ENCODE measurements at regions not wholly inside any gene's neighbourhood (a gene's known extent, or its start where the extent isn't known, plus 50 kb on each side); places are given as distances from the start of the nearest gene placed in this dataset.
A peak's percentile ranks its signal among the peaks of the same experiment; 100 is the strongest.

GRCh38 chr12:91845365-91845764 is 300.3 kb downstream of the BTG1 start:
- no peak overlapping the region for H3K27ac Mint-ChIP-seq
- no peak overlapping the region for H3K4me3 Mint-ChIP-seq
- no peak overlapping the region for H3K4me3 ChIP-seq (ENCODE audit: low read length in 2 of 2)
- peaks cover 0 to 19% (median 16%) of the 10 kb centered on the region in 8 donors for H3K9me3 Mint-ChIP-seq
- DNase-seq = no peak
- POLR2A ChIA-PET (ENCODE audit: partially characterized antibody) = no interaction called here
- no peaks in the 10 kb centered on the region for H3K27me3 Mint-ChIP-seq
- no peak overlapping the region for H3K27ac ChIP-seq (ENCODE audit: low read depth, low read length)
- CTCF ChIA-PET (ENCODE audit: partially characterized antibody) = no interaction called here
- intact Hi-C loops (cut with micrococcal nuclease) = no loop called here
- H3K36me3 Mint-ChIP-seq = no peaks in the 10 kb centered on the region
- no peaks in the 10 kb centered on the region for H3K36me3 ChIP-seq (ENCODE audit: insufficient read depth, low read length)
- no peaks in the 10 kb centered on the region for H3K27me3 ChIP-seq (ENCODE audit: insufficient read depth, low read length)
- H3K9me3 ChIP-seq (ENCODE audit: control insufficient read depth in 1 of 2, low read length in 2 of 2) = no peaks in the 10 kb centered on the region
- no peaks in the 10 kb centered on the region for H3K4me1 ChIP-seq (ENCODE audit: insufficient read depth, low read length)
- peaks cover 0 to 1% (median 0%) of the 10 kb centered on the region in 4 donors for H3K4me1 Mint-ChIP-seq

- Histone ChIP-seq H3K27ac (ENCODE audit: low read depth, low read length) (no peak overlapping the region), H3K36me3 (ENCODE audit: insufficient read depth, low read length) (no peaks in the 10 kb centered on the region), H3K9me3 (ENCODE audit: control insufficient read depth in 1 of 2, low read length in 2 of 2) (no peaks in the 10 kb centered on the region), H3K4me1 (ENCODE audit: insufficient read depth, low read length) (no peaks in the 10 kb centered on the region), H3K27me3 (ENCODE audit: insufficient read depth, low read length) (no peaks in the 10 kb centered on the region), H3K4me3 (ENCODE audit: low read length in 2 of 2) (no peak overlapping the region)
- H3K27ac Mint-ChIP-seq = peak overlapping the region in 1 of 7 donors; percentile 30
- POLR2A ChIA-PET (ENCODE audit: partially characterized antibody) = interaction anchor here (1.1 kb wide), 1 partner anchor 17 kb away, joined by 3 read pairs; no protein-coding TSS in a partner anchor
- H3K9me3 Mint-ChIP-seq = peaks cover 0 to 19% (median 16%) of the 10 kb centered on the region in 8 donors
- H3K27me3 Mint-ChIP-seq = no peaks in the 10 kb centered on the region
- DNase-seq = no peak
- peaks cover 0 to 1% (median 0%) of the 10 kb centered on the region in 4 donors for H3K4me1 Mint-ChIP-seq
- intact Hi-C loops (cut with micrococcal nuclease) = no loop called here
- no peak overlapping the region for H3K4me3 Mint-ChIP-seq
- H3K36me3 Mint-ChIP-seq = no peaks in the 10 kb centered on the region
- CTCF ChIA-PET (ENCODE audit: partially characterized antibody) = interaction anchor here (0.7 to 1.6 kb wide), 4 partner anchors 10 to 31 kb away, joined by 3 to 4 read pairs (median 4); no protein-coding TSS in a partner anchor
Observed at GRCh38 chr12:91841822-91842221, 303.8 kb downstream of the BTG1 start.

- H3K4me1 Mint-ChIP-seq = peaks cover 0 to 9% (median 4%) of the 10 kb centered on the region in 4 donors
- peaks cover under 1 to 10% (median 4%) of the 10 kb centered on the region in 8 donors for H3K9me3 Mint-ChIP-seq
- Histone ChIP-seq H3K27ac (ENCODE audit: low read depth, low read length) (no peak overlapping the region), H3K9me3 (ENCODE audit: control insufficient read depth in 1 of 2, low read length in 2 of 2) (no peaks in the 10 kb centered on the region), H3K4me3 (ENCODE audit: low read length in 2 of 2) (no peak overlapping the region), H3K36me3 (ENCODE audit: insufficient read depth, low read length) (no peaks in the 10 kb centered on the region), H3K4me1 (ENCODE audit: insufficient read depth, low read length) (no peaks in the 10 kb centered on the region), H3K27me3 (ENCODE audit: insufficient read depth, low read length) (no peaks in the 10 kb centered on the region)
- ChIA-PET CTCF (ENCODE audit: partially characterized antibody) (no interaction called here), POLR2A (ENCODE audit: partially characterized antibody) (no interaction called here)
- DNase-seq = no peak
- intact Hi-C loops (cut with micrococcal nuclease) = no loop called here
- peak overlapping the region in 2 of 7 donors; percentile 3 to 18 for H3K27ac Mint-ChIP-seq
- no peaks in the 10 kb centered on the region for H3K27me3 Mint-ChIP-seq
- H3K4me3 Mint-ChIP-seq = no peak overlapping the region
- H3K36me3 Mint-ChIP-seq = no peaks in the 10 kb centered on the region
Observed at GRCh38 chr12:91836696-91837095, 308.9 kb downstream of the BTG1 start.

- Mint-ChIP-seq H3K36me3 (no peaks in the 10 kb centered on the region), H3K9me3 (peaks cover 0 to 6% (median 3%) of the 10 kb centered on the region in 8 donors), H3K4me1 (peaks cover 0 to 9% (median 4%) of the 10 kb centered on the region in 4 donors), H3K27me3 (no peaks in the 10 kb centered on the region), H3K27ac (no peak overlapping the region), H3K4me3 (no peak overlapping the region)
- Histone ChIP-seq H3K4me3 (ENCODE audit: low read length in 2 of 2) (no peak overlapping the region), H3K27me3 (ENCODE audit: insufficient read depth, low read length) (no peaks in the 10 kb centered on the region), H3K9me3 (ENCODE audit: control insufficient read depth in 1 of 2, low read length in 2 of 2) (no peaks in the 10 kb centered on the region), H3K27ac (ENCODE audit: low read depth, low read length) (no peak overlapping the region), H3K4me1 (ENCODE audit: insufficient read depth, low read length) (no peaks in the 10 kb centered on the region), H3K36me3 (ENCODE audit: insufficient read depth, low read length) (no peaks in the 10 kb centered on the region)
- POLR2A ChIA-PET (ENCODE audit: partially characterized antibody) = no interaction called here
- CTCF ChIA-PET (ENCODE audit: partially characterized antibody) = no interaction called here
- no peak for DNase-seq
- intact Hi-C loops (cut with micrococcal nuclease) = no loop called here
Observed at GRCh38 chr12:91836264-91836663, 309.4 kb downstream of the BTG1 start.

- ChIA-PET POLR2A (ENCODE audit: partially characterized antibody) (no interaction called here), CTCF (ENCODE audit: partially characterized antibody) (no interaction called here)
- no peak overlapping the region for H3K27ac Mint-ChIP-seq
Observed at GRCh38 chr12:91835693-91836092, 310.0 kb downstream of the BTG1 start.

GRCh38 chr12:91833780-91834359 is 311.8 kb downstream of the BTG1 start:
- Mint-ChIP-seq H3K36me3 (no peaks in the 10 kb centered on the region), H3K27ac (peak overlapping the region in 2 of 7 donors; percentile 2 to 43), H3K4me1 (peaks cover 0 to 9% (median 4%) of the 10 kb centered on the region in 4 donors), H3K9me3 (peaks cover 0 to 6% (median 0%) of the 10 kb centered on the region in 8 donors), H3K4me3 (no peak overlapping the region), H3K27me3 (no peaks in the 10 kb centered on the region)
- intact Hi-C loops (cut with micrococcal nuclease) = no loop called here
- Histone ChIP-seq H3K27ac (ENCODE audit: low read depth, low read length) (no peak overlapping the region), H3K36me3 (ENCODE audit: insufficient read depth, low read length) (no peaks in the 10 kb centered on the region), H3K4me3 (ENCODE audit: low read length in 2 of 2) (no peak overlapping the region), H3K27me3 (ENCODE audit: insufficient read depth, low read length) (no peaks in the 10 kb centered on the region), H3K4me1 (ENCODE audit: insufficient read depth, low read length) (no peaks in the 10 kb centered on the region), H3K9me3 (ENCODE audit: control insufficient read depth in 1 of 2, low read length in 2 of 2) (no peaks in the 10 kb centered on the region)
- DNase-seq = no peak
- CTCF ChIA-PET (ENCODE audit: partially characterized antibody) = no interaction called here
- POLR2A ChIA-PET (ENCODE audit: partially characterized antibody) = interaction anchor here (1.2 kb wide), 1 partner anchor 43 kb away, joined by 3 read pairs; no protein-coding TSS in a partner anchor

More at GRCh38 chr12:91835693-91836092, 310.0 kb downstream of the BTG1 start:
- DNase-seq = no peak
- Histone ChIP-seq H3K9me3 (ENCODE audit: control insufficient read depth in 1 of 2, low read length in 2 of 2) (no peaks in the 10 kb centered on the region), H3K4me3 (ENCODE audit: low read length in 2 of 2) (no peak overlapping the region), H3K27ac (ENCODE audit: low read depth, low read length) (no peak overlapping the region), H3K36me3 (ENCODE audit: insufficient read depth, low read length) (no peaks in the 10 kb centered on the region), H3K27me3 (ENCODE audit: insufficient read depth, low read length) (no peaks in the 10 kb centered on the region), H3K4me1 (ENCODE audit: insufficient read depth, low read length) (no peaks in the 10 kb centered on the region)
- Mint-ChIP-seq H3K27me3 (no peaks in the 10 kb centered on the region), H3K4me1 (peaks cover 0 to 9% (median 4%) of the 10 kb centered on the region in 4 donors), H3K36me3 (no peaks in the 10 kb centered on the region), H3K4me3 (no peak overlapping the region), H3K9me3 (peaks cover 0 to 6% (median 1%) of the 10 kb centered on the region in 8 donors)
- intact Hi-C loops (cut with micrococcal nuclease) = no loop called here

- no peak overlapping the region for H3K4me3 ChIP-seq (ENCODE audit: low read length in 2 of 2)
- no peaks in the 10 kb centered on the region for H3K4me1 ChIP-seq (ENCODE audit: insufficient read depth, low read length)
- POLR2A ChIA-PET (ENCODE audit: partially characterized antibody) = no interaction called here
- H3K27me3 Mint-ChIP-seq = no peaks in the 10 kb centered on the region
- H3K27me3 ChIP-seq (ENCODE audit: insufficient read depth, low read length) = no peaks in the 10 kb centered on the region
- intact Hi-C loops (cut with micrococcal nuclease) = no loop called here
- H3K4me3 Mint-ChIP-seq = no peak overlapping the region
- no peaks in the 10 kb centered on the region for H3K36me3 Mint-ChIP-seq
- no peak for DNase-seq
- H3K36me3 ChIP-seq (ENCODE audit: insufficient read depth, low read length) = no peaks in the 10 kb centered on the region
- no peak overlapping the region for H3K27ac ChIP-seq (ENCODE audit: low read depth, low read length)
- no peaks in the 10 kb centered on the region for H3K9me3 ChIP-seq (ENCODE audit: control insufficient read depth in 1 of 2, low read length in 2 of 2)
- CTCF ChIA-PET (ENCODE audit: partially characterized antibody) = interaction anchor here (3.2 kb wide), 1 partner anchor 14 kb away, joined by 11 read pairs; no protein-coding TSS in a partner anchor
- H3K4me1 Mint-ChIP-seq = no peaks in the 10 kb centered on the region
- H3K27ac Mint-ChIP-seq = no peak overlapping the region
- peaks cover 0 to 2% (median 0%) of the 10 kb centered on the region in 8 donors for H3K9me3 Mint-ChIP-seq
Observed at GRCh38 chr12:91825999-91826398, 319.6 kb downstream of the BTG1 start.

Measured in CD4-positive, alpha-beta memory T cell (primary cell).